ENCODE measurements at regions not wholly inside any gene's neighbourhood (a gene's known extent, or its start where the extent isn't known, plus 50 kb on each side); places are given as distances from the start of the nearest gene placed in this dataset.

DNA sequence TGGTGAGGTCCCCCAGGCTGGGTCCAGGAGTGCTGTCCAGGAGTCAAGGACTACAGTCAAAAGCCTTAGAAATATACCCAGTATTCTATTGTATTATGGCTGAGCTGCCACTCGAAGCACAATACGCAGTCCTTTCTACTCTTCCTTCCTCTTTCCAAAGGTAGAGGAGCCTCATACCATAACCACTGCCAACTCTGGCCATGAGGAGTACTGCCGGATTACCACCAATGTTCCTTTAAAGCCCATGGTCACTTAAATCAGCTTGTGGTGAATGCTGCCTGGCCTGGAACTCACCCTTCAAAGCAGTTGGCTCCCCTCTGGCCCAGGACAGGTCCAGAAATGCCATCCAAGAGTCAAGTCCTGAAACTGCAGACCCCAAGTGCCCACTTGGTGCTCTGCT lies 425.4 kb downstream of the SLC16A7 start:
- H3K27me3 ChIP-seq (ENCODE audit: insufficient read depth, poor library complexity, severe bottlenecking) = no peaks in the 10 kb centered on the region
- H3K27ac ChIP-seq (replicated peaks) = no peak overlapping the region
- no peak for TF ChIP-seq GABPA (IDR thresholded peaks at IDR 0.05; ENCODE audit: low read depth)
- TF ChIP-seq, protein P1, sequence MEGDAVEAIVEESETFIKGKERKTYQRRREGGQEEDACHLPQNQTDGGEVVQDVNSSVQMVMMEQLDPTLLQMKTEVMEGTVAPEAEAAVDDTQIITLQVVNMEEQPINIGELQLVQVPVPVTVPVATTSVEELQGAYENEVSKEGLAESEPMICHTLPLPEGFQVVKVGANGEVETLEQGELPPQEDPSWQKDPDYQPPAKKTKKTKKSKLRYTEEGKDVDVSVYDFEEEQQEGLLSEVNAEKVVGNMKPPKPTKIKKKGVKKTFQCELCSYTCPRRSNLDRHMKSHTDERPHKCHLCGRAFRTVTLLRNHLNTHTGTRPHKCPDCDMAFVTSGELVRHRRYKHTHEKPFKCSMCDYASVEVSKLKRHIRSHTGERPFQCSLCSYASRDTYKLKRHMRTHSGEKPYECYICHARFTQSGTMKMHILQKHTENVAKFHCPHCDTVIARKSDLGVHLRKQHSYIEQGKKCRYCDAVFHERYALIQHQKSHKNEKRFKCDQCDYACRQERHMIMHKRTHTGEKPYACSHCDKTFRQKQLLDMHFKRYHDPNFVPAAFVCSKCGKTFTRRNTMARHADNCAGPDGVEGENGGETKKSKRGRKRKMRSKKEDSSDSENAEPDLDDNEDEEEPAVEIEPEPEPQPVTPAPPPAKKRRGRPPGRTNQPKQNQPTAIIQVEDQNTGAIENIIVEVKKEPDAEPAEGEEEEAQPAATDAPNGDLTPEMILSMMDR (IDR thresholded peaks at IDR 0.05; ENCODE audit: insufficient read depth, low read length) = no peak
- no peak for TF ChIP-seq REST (IDR thresholded peaks at IDR 0.05; ENCODE audit: insufficient replicate concordance, low read depth)
- TF ChIP-seq SPI1 (IDR thresholded peaks at IDR 0.05; ENCODE audit: borderline replicate concordance, low read depth) = no peak
- TF ChIP-seq POLR2AphosphoS5 (IDR thresholded peaks at IDR 0.05; ENCODE audit: low read depth) = no peak
- DNase-seq (ENCODE audit: low read depth in 1 of 2, low spot score in 1 of 2) = no peak
- no peak overlapping the region for H3K4me3 ChIP-seq (replicated peaks; ENCODE audit: insufficient read depth, low read length)

GRCh38 chr12:60027266-60027665 lies 431.4 kb downstream of the SLC16A7 start:
- no peak for TF ChIP-seq POLR2AphosphoS5 (IDR thresholded peaks at IDR 0.05; ENCODE audit: low read depth)
- no peak for TF ChIP-seq SPI1 (IDR thresholded peaks at IDR 0.05; ENCODE audit: borderline replicate concordance, low read depth)
- TF ChIP-seq, protein P1 (IDR thresholded peaks at IDR 0.05; ENCODE audit: insufficient read depth, low read length) = no peak
- TF ChIP-seq GABPA (IDR thresholded peaks at IDR 0.05; ENCODE audit: low read depth) = no peak
- TF ChIP-seq REST (IDR thresholded peaks at IDR 0.05; ENCODE audit: insufficient replicate concordance, low read depth) = no peak
- no peaks in the 10 kb centered on the region for H3K27me3 ChIP-seq (ENCODE audit: insufficient read depth, poor library complexity, severe bottlenecking)
- H3K27ac ChIP-seq (replicated peaks) = no peak overlapping the region
- no peak for DNase-seq (ENCODE audit: low read depth in 1 of 2, low spot score in 1 of 2)
- no peak overlapping the region for H3K4me3 ChIP-seq (replicated peaks; ENCODE audit: insufficient read depth, low read length)

GRCh38 chr12:60034147-60034546 lies 438.3 kb downstream of the SLC16A7 start:
- Histone ChIP-seq H3K27me3 (ENCODE audit: insufficient read depth, poor library complexity, severe bottlenecking) (no peaks in the 10 kb centered on the region), H3K4me3 (replicated peaks; ENCODE audit: insufficient read depth, low read length) (no peak overlapping the region), H3K27ac (replicated peaks) (no peak overlapping the region)
- no peak for DNase-seq (ENCODE audit: low read depth in 1 of 2, low spot score in 1 of 2)
- TF ChIP-seq POLR2AphosphoS5 (IDR thresholded peaks at IDR 0.05; ENCODE audit: low read depth) = no peak
- no peak for TF ChIP-seq GABPA (IDR thresholded peaks at IDR 0.05; ENCODE audit: low read depth)
- no peak for TF ChIP-seq REST (IDR thresholded peaks at IDR 0.05; ENCODE audit: insufficient replicate concordance, low read depth)
- TF ChIP-seq, protein P1 (IDR thresholded peaks at IDR 0.05; ENCODE audit: insufficient read depth, low read length) = no peak
- no peak for TF ChIP-seq SPI1 (IDR thresholded peaks at IDR 0.05; ENCODE audit: borderline replicate concordance, low read depth)
